ENCODE measurements at regions not wholly inside any gene's neighbourhood (a gene's known extent, or its start where the extent isn't known, plus 50 kb on each side); places are given as distances from the start of the nearest gene placed in this dataset.
"Not testable (repeated sequence)": the region's sequence is repeated elsewhere in the genome, so short reads cannot be mapped to it uniquely, and the experiment has no call there.

DNA sequence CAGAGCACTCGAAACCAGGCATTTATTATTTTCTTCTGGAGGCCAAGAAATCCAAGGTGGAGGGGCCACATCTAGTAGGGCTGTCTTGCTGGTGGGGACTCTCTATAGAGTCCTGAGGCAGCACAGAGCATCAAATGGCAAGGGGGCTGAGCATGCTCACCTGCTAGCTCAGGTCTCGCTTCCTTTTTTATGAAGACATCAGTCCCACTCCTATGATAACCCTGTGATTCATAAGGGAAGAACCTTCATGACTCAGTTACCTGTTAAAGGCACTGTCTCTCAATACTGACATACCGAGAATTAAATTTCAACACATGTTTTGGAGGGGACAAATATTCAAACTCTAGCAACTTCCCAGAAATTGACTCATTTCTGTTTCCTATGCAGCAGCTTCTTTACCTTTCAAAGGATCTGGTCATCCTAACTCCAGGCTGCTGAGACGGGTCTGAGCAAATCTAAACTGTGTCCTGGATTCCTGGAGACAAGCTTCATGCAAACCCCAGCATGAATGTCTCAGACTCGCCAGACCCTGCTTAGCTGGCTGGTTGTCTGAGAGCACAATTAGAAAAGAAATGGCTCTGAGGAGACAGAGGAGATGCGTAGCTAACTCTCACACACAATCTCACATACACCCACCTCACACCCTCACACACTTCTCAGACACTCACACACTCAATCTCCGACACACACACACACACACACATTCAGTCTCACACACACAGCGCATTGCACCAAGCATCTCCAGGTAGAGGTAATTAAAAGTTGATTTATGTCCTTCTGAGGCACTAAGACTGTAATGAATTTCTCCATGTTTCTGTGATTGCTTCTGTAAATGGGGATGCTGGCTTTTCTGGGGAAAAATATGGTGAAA, 280.8 kb downstream of the BCL2L11 start:
- DNase-seq (ENCODE audit: low spot score); in situ Hi-C loops (cut with MboI; ENCODE audit: low sequenced_read_pairs, unreplicated experiment): not testable (repeated sequence)

DNA sequence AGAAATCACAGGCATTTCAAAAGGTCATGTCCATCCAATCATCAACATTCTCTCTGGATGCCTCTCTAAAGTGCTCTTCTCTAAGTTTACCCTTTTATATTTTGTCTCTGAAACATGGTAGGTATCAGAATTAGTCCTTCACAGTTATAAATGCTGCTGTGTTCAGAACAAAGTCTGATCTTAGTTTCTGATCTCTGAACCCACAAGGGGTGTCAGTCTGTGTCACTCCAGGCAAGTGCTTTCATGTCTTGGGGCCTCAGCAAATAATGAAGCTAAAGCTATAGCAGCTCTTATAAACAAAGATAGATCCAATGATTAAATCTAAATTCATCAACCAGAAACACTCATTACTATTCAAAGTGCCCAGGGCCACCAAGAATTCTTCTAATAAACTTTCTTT, 281.7 kb downstream of the BCL2L11 start:
- in situ Hi-C loops (cut with MboI; ENCODE audit: low sequenced_read_pairs, unreplicated experiment); DNase-seq (ENCODE audit: low spot score): not testable (repeated sequence)

DNA sequence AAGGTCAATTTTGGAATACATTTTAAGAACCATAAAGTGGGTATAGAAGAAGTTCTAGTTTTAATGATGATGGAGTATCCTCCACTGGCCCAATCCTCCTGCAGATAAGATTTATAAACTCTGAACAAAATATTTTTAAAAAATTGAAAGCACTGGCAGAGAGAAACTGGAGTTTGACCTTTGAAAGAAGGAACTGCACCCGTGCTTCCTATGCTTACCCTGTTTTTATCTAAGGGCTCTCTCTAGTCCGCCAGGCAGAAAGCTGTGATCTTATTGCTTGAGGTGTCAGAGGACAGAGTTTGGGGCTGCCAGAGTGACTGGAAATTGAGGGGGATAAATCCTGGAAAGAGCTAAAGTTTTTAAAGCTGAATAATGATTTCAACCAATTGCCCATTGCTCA, 282.6 kb downstream of the BCL2L11 start:
- in situ Hi-C loops (cut with MboI; ENCODE audit: low sequenced_read_pairs, unreplicated experiment); DNase-seq (ENCODE audit: low spot score): not testable (repeated sequence)

DNA sequence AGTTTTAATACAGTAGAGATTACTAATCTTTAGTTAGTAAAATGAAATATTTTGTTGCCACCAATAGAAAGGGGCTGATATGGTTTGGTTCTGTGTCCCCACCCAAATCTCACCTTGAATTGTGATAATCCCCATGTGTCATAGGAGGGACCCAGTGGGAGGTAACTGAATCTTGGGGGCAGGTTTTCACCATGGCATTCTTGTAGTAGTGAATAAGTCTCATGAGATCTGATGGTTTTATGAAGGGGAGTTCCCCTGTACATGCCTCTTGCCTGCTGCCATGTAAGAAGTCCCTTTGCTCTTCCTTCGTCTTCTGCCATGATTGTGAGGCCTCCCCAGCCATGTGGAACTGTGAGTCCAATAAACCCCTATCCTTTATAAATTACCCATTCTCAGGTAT, 285.9 kb downstream of the BCL2L11 start:
- DNase-seq (ENCODE audit: low spot score): not testable (repeated sequence)

DNA sequence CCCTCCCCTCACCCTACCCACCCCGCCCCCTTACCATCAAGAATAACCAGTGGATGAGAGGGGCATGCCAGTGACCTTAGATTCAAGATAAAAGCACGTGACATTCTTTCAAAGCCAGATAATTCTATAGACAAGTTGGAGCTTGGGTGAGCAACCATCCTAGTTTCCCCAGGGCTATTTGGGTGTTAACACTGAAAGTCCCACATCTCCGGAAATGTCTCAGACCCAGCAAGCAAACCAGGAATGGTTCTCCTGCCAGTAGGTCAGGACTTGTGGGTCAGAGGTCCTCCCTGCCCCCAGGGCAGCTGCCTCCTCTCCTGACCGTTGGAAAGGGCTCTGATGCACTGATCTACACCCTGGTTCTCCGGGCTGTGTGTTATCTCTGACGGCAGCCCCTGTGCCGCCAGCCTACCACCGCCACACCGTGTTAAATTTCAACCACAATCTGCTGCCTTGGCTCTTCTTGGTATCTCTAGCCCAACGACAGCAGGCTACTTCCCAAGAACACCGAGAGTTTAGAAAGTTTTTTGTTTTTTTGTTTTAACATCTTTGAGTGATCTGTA, 287.0 kb downstream of the BCL2L11 start:
- DNase-seq (ENCODE audit: low spot score); in situ Hi-C loops (cut with MboI; ENCODE audit: low sequenced_read_pairs, unreplicated experiment): not testable (repeated sequence)

More for the DNA sequence above, 285.9 kb downstream of the BCL2L11 start:
- in situ Hi-C loops (cut with MboI; ENCODE audit: low sequenced_read_pairs, unreplicated experiment): not testable (repeated sequence)

DNA sequence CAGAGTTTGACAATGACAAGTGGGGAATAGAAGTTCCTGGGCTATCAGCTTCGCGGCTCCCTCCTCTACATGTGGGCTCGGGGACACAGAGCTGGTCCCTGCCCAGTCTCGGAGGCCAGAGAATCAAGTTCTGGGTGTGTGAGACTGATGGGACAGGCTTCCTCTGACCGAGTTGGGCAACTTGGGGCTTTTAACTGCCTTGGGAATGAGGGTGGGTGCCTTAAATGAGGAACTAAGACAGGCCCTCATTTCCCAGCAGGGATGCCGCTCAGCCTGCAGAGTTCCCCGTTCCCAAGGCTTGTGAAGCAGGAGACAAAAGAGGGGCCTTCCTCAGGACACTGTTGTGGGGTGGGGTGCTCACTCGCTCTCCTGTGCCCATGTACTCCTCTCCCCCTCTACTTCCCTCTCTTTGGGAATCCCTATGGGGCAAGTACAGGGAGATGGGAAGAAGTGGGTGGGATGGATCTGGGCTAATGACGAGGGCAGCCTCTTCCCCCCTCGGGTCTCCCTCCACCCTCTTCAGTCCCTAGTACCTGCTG, 290.2 kb downstream of the BCL2L11 start:
- DNase-seq (ENCODE audit: low spot score); in situ Hi-C loops (cut with MboI; ENCODE audit: low sequenced_read_pairs, unreplicated experiment): not testable (repeated sequence)

DNA sequence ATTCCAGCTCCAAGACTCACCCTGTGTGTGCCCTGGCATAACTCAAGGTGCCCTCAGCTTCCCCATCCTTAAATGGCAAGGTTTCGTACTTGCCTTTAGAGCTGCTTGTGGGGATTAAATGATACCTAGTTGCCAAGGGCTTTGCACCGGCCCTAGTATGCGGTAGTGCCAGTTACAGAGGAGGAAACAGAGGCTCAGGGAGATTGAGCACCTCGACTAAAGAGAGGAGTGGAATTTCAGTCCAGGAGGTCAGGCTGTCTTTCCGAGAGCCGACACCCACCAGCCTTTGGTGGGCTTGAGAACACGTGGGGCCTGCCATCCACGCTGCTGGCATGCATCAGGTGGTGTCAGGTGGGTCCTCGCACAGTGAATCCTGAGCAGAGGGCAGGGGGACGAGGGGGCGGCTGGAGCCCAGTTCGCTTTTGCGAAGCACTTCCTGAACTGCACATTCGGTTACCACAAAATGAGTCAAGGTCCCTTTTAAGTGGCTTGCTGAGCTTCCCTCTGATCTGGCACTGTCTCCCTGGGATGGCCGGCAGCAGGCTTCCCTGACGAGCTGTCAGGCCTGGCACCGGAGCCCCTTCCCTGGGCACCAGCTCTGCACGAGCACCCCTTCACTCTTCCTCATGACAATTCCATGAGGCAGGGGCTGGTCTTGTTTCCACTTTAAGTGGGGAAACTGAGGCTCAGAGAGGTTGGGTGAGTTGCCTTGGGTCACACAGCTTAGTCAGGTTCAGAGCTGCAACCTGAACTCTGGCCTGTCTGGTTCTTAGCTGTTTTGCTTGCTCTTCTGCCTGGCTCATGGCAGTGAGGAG, 291.4 kb downstream of the BCL2L11 start:
- in situ Hi-C loops (cut with MboI; ENCODE audit: low sequenced_read_pairs, unreplicated experiment); DNase-seq (ENCODE audit: low spot score): not testable (repeated sequence)

DNA sequence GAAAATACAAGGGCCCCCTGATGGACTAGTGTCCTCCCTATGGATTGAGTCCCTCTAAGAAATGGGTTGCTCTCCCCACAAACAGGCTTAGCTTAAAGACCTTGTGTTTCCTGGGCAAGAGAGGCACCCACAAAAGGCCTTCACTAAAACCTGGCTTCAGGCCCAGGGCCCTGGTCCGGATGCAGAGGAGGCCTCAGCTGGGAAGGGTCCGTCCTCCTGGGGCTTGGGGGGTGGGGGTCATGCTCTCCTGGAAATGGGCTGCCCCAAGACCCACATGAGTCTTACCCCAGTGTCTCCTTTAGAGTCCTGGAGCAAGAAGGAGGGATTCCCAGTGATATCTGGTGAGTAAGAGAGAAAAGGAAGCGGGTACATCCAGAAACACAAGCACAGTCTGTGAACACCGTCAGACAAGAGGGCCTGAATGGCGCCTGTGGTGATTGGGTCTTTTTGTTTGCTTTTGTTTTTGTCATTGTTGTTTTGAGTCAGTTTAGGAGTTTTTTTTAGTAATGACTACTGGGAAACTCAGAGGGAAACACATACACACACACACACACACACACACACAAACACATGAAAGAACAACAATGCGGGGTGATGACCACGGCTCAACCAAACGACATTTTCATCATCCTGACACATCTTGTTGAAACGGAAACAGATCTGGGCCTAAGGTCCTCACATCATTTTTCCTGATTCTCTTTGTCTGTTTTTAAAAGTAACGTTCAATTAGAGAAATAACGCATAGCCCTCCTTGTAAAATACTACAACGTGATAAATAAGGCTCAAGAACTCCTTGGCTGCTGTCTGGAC, 292.3 kb downstream of the BCL2L11 start:
- DNase-seq (ENCODE audit: low spot score); in situ Hi-C loops (cut with MboI; ENCODE audit: low sequenced_read_pairs, unreplicated experiment): not testable (repeated sequence)

DNA sequence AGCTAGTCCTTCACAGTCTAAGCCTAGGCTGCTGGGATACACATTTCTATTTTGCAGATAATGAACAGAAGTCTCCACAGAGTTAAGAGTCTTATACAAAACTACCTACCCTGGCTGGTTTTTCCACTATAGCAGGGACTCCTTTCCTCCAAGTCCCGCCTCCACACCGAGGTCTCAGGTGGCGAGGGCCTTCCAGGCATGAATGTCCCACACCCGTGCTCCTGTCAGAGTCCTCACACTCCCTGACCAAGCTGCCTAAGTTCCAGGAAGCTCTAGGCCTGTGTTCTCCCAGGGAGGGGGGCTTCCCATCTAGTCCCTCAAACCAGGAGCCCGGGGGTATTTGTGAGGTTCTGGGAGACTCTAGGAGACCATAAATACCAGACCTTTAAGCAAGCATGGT, 293.2 kb downstream of the BCL2L11 start:
- in situ Hi-C loops (cut with MboI; ENCODE audit: low sequenced_read_pairs, unreplicated experiment); DNase-seq (ENCODE audit: low spot score): not testable (repeated sequence)

DNA sequence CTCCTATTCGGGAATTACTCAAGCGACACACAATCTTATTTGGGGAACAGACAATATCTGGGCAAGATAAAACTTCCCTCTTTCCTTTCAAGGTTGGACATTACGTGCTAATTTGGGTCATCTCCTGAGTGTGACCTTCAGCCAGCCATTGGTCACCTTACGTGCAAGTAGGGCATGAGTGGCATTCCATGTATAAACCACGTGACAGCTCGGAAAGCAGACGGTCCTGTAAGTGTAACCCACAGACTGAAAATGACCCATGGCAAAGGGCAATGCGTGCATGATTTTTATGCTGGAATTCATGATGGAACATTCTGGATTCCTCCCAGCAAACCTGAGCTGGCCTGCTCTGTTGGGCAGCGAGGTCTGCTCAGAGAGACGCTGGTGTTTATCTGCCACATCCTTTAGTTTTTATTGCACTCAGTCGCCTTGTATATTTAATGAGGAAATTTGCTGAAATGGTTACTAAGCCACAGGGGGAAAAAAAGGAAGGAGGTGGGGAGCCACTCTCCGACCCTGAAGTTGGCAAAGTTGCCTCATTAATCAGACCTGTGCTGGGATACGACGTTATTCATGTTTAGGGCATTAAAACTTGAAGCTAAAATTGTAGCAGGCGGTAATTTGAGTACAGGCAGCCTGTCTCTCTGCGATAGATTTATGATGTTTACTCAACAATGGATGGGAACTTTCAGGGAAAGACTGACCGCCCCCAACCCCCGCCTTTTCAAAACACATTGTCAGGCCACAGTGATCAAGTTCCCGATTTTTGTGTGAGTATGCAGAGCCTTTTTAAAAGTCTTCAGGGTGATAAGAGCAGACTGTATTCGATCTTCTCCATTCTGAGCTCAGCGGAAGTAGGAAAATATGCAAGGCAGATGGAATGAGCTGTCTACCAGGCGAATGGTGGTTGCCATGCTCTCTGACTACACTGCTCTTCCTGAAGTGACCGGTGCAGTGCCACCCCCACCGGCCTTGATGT, 295.3 kb downstream of the BCL2L11 start:
- not testable (repeated sequence) for DNase-seq (ENCODE audit: low spot score)

DNA sequence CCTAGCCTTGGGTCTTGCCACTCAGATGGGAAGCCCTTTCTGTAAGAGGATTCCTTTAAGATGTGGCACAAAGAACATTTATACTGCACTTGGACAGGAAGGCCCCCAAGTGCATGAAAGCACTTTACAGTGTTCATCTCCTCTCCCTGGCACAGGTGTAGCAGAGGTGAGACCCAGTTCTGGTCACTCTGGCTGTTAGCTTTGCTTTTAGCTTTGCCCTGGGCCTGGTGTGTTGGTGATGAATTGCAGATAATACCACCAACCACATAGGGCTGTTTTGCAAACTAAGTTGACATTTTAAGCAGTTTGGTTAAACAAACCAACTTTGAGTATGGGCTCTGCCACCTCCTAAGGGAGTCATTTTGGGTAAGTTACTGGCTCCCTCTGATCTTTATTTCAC, 296.3 kb downstream of the BCL2L11 start:
- DNase-seq (ENCODE audit: low spot score); in situ Hi-C loops (cut with MboI; ENCODE audit: low sequenced_read_pairs, unreplicated experiment): not testable (repeated sequence)

More for the DNA sequence above, 295.3 kb downstream of the BCL2L11 start:
- in situ Hi-C loops (cut with MboI; ENCODE audit: low sequenced_read_pairs, unreplicated experiment): not testable (repeated sequence)

DNA sequence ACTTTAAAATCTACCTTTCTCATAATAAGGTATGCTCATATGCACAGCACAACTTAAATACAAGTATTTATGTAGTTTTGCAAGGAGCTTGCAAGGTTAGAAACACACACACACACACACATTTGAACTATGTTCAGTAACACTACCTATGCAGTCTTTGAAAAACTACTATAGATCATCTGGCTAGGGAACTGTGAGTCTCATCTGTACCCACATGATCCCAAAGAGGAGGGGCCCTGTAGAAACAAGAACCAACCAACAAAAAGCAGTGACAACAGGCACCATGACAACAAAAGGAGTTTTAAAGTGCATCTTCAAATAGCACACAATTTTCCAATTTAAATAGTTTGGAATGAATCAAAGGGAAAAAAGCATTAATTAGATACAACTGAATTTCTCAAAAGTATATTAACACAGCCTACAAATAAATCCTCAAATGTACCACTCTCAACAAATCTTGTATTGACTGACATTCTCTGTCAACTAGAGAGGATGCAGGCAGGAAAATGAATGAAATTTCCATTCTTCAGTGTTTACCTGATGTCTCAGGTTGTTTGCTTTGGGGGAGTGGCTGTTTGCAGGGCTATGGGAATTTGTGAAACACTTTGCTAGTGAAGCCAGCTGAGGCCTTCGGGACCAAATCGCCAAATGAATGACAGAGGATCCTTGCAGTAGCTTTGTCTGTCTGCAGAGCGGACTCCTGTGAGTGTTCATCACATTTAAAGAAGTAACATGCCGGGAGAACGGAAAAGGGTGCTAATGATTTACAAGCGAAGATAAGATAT, 297.6 kb downstream of the BCL2L11 start:
- not testable (repeated sequence) for DNase-seq (ENCODE audit: low spot score)

DNA sequence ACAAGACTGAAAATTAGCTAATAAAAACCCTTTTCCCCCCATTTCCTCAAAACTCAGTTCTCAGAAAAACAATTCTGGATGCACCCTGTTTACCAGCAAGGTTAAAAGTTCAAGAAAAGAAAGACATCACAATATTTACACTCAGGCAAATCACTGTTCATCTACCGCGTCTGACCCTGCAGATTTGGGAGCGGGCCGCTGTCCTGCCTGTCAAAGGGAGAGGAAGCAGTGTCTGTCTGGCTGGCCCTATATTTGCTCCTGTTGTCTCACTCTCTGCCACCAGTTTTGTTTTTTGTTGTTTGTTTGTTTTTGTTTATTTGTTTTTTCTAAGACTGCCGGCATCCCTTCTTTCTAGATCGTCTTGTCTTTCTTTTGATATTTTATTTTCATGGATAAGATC, 299.4 kb downstream of the BCL2L11 start:
- DNase-seq (ENCODE audit: low spot score); in situ Hi-C loops (cut with MboI; ENCODE audit: low sequenced_read_pairs, unreplicated experiment): not testable (repeated sequence)

More for the DNA sequence above, 297.6 kb downstream of the BCL2L11 start:
- in situ Hi-C loops (cut with MboI; ENCODE audit: low sequenced_read_pairs, unreplicated experiment): not testable (repeated sequence)

DNA sequence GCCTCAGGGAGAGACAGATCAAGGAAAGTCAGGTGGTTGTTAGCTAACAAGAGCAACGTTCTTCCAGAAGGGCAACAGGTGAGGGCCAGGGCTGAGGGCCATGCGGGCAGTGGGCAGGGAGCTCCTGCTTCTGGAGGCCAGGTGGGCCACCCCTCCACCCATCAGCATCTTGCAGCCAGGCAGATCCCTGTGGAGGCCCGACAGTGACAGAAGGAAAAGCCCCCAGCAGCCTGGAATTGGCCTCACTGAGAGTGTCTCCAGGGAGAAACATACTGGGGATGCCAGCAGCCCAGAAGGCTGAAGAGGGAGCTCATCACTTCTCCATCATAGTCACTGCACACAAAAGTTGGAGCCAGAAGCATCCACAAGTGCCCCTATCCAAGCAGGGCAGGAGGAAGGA, 300.1 kb downstream of the BCL2L11 start:
- in situ Hi-C loops (cut with MboI; ENCODE audit: low sequenced_read_pairs, unreplicated experiment); DNase-seq (ENCODE audit: low spot score): not testable (repeated sequence)

DNA sequence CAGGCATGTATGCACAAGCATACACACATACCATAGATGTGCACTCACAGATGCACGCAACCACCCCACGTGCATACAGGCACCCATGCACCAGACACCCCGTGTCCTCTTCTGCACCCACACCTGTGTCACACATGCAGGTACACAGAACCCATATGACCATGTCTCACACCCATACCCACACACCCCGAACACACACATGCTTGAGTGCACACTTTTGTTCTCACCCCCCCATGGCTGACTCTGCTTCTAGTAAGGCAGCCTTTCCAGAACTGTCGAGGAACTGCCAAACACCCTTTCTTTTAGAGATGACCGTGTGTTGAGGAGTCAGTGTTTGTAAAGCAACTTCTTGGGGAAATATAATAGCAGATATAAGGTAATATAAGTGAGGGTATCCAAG, 301.2 kb downstream of the BCL2L11 start:
- in situ Hi-C loops (cut with MboI; ENCODE audit: low sequenced_read_pairs, unreplicated experiment): not testable (repeated sequence)

DNA sequence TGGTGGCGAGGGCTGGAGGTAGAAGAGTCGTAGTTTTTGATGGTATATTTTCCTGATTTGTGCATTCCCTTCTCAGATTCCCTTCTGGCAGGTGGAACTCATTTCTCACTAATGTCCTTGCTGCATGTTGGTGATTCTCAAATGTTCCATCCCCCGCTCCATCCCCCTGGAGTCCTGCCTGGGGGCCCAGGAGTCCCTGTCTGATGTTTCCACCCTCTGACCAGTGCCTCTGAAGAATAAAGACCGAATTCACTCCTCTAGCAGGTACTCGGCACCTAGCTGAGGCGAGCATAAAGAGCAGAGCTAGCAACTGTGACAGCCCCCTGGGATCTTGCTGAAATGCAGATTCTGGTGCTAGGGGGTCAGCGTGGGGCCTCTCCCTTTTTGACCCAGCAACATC, 301.8 kb downstream of the BCL2L11 start:
- in situ Hi-C loops (cut with MboI; ENCODE audit: low sequenced_read_pairs, unreplicated experiment); DNase-seq (ENCODE audit: low spot score): not testable (repeated sequence)

More for the DNA sequence above, 301.2 kb downstream of the BCL2L11 start:
- not testable (repeated sequence) for DNase-seq (ENCODE audit: low spot score)
